GM12865 (cell line): ENCODE measurements at regions not wholly inside any gene's neighbourhood (a gene's known extent, or its start where the extent isn't known, plus 50 kb on each side); places are given as distances from the start of the nearest gene placed in this dataset.
A peak's percentile ranks its signal among the peaks of the same experiment; 100 is the strongest.
"Not testable (repeated sequence)": the region's sequence is repeated elsewhere in the genome, so short reads cannot be mapped to it uniquely, and the experiment has no call there.

ENCODE experiments used
- DNase-seq: peaks from one replicate; pipeline ENCODE4 v3.0.0; 2010; ENCODE audit warnings: low read depth
- H3K4me3 ChIP-seq: 2 replicates; pipeline ENCODE4 v1.5.1; 2011; ENCODE audit warnings: mild to moderate bottlenecking, low read depth, low read length, control low read depth
- TF ChIP-seq, protein P1 (sequence below): IDR thresholded peaks from 2 replicates; pipeline ENCODE4 v1.5.1; 2011; ENCODE audit warnings: low read length, control low read depth, low read depth, inconsistent platforms; ENCODE audit not compliant: insufficient read depth; ENCODE audit errors: missing control alignments

DNA sequence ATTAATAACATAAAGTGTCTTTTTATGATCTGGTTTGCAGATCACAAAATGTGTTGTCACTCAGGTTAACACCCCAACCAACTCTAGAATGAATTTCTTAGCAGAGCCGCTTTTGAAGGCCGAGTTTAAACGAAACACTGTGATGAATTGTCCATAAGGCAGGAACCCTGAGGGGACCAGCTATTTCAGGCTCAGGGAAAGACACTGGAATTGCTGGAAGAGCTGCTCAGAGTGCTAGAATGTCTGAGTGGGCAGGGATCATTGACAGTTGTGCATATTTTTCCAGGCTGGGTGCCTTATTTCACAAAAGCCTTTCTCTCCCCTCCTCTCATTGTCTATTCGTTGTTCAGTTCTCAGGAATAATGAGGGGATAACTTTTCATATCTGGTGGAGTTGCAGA is 68.7 kb upstream of the PRKG1 start:
- no peak for DNase-seq
- TF ChIP-seq, protein P1, sequence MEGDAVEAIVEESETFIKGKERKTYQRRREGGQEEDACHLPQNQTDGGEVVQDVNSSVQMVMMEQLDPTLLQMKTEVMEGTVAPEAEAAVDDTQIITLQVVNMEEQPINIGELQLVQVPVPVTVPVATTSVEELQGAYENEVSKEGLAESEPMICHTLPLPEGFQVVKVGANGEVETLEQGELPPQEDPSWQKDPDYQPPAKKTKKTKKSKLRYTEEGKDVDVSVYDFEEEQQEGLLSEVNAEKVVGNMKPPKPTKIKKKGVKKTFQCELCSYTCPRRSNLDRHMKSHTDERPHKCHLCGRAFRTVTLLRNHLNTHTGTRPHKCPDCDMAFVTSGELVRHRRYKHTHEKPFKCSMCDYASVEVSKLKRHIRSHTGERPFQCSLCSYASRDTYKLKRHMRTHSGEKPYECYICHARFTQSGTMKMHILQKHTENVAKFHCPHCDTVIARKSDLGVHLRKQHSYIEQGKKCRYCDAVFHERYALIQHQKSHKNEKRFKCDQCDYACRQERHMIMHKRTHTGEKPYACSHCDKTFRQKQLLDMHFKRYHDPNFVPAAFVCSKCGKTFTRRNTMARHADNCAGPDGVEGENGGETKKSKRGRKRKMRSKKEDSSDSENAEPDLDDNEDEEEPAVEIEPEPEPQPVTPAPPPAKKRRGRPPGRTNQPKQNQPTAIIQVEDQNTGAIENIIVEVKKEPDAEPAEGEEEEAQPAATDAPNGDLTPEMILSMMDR: no peak
- no peak overlapping the region for H3K4me3 ChIP-seq

GRCh38 chr10:51006686-51007085 is 67.6 kb upstream of the PRKG1 start:
- no peak overlapping the region for H3K4me3 ChIP-seq
- DNase-seq: no peak
- TF ChIP-seq, protein P1: no peak

GRCh38 chr10:51007781-51008180 is 66.5 kb upstream of the PRKG1 start:
- no peak for DNase-seq
- TF ChIP-seq, protein P1: no peak
- no peak overlapping the region for H3K4me3 ChIP-seq

GRCh38 chr10:51008346-51008745 is 65.9 kb upstream of the PRKG1 start:
- no peak overlapping the region for H3K4me3 ChIP-seq
- no peak for DNase-seq
- TF ChIP-seq, protein P1: no peak

DNA sequence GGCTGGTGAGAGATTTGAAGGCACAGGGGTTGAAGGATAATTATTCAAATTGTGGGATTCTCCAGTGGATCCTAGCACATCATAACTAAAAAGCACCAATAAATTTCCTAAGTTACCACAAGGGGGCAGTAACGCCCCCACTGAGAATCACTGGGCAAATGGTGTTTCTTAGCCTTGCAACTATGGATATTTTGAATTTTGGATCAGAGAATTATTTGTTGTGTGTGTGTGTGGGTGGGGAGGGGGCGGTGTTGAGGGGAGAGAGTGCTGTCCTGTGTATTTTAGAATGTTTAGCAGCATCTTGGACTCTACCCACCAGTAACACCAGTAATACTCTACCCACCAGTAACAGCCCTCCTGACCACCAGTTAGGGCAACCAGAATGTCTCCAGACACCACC is 63.3 kb upstream of the PRKG1 start:
- TF ChIP-seq, protein P1: peak; percentile 63
- peak; percentile 41 for DNase-seq
- H3K4me3 ChIP-seq: no peak overlapping the region

DNA sequence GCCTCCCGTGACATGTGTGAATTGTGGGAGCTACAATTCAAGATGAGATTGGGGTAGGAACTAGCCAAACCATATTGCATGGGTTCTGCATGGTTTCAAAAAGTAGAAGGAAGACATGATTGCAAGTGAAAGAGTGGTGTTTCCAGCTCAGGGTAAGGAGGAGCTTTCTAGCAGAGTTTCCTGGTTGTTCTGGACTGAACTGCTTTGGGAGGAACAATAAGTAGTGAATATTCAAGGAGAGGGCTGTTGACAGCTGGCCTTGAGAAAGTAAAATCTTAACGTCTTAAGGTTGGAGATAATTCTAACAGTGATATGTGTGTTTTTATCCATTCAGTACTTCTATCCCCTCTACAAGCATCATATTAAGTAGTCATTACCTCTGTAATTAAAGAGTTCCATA is 62.2 kb upstream of the PRKG1 start:
- H3K4me3 ChIP-seq: no peak overlapping the region
- DNase-seq: no peak
- TF ChIP-seq, protein P1: no peak

DNA sequence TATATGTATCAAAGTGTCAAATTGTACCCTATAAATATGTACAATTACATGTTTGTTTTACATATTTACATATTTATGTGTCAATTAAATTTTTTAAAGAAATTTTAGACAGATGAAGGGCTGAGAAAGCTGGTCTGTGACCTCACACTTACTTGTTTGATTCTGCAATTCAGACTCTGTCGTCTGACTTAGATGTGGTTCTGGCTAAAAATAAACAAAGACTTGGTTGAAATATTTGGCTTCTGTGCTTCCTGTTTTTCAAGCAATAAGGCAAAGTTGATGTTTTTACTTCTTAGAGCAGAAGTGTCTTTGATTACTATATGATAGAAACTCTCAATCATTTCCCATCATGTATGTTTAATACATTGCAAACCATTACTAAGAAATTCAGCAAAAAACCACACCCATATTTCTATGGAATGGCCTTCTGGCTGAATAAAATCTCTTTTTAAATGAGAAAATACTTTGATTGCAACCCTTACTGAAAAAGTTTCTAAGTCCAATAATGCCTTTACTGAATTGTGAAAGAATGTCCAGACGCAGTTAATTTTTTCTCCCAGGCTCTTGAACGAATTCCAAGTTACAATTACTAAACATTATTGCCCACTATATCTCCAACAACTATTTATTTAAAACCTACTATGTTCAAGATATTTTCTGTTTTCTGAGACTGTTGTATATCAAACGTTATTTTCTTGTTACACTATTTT is 59.5 kb upstream of the PRKG1 start:
- no peak for DNase-seq
- TF ChIP-seq, protein P1: no peak
- no peak overlapping the region for H3K4me3 ChIP-seq

DNA sequence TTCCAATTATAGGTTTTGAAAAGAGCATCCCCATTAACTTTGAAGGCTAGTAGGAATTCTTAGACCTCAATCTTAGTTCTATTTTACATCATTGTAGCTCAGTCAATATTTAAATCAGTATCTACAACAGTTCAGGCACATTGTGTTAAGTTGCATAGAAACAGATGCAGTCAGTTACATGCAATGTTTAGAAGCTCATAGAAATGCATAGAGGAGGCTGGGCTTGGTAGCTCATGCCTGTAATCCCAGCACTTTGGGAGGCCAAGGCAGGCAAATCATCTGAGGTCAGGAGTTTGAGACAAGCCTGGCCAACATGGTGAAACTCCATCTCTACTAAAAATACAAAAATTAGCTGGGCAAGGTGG is 58.9 kb upstream of the PRKG1 start:
- H3K4me3 ChIP-seq, DNase-seq: not testable (repeated sequence)
